NCI-H524 treated with DMSO at 0.1 percent for 48 hours (cell line): ENCODE measurements at regions not wholly inside any gene's neighbourhood (a gene's known extent, or its start where the extent isn't known, plus 50 kb on each side); places are given as distances from the start of the nearest gene placed in this dataset.
"Not testable (repeated sequence)": the region's sequence is repeated elsewhere in the genome, so short reads cannot be mapped to it uniquely, and the experiment has no call there.

Experiments
- DNase-seq: peaks from one replicate; lab custom pipeline; 2025; lab: John Stamatoyannopoulos, UW

DNA sequence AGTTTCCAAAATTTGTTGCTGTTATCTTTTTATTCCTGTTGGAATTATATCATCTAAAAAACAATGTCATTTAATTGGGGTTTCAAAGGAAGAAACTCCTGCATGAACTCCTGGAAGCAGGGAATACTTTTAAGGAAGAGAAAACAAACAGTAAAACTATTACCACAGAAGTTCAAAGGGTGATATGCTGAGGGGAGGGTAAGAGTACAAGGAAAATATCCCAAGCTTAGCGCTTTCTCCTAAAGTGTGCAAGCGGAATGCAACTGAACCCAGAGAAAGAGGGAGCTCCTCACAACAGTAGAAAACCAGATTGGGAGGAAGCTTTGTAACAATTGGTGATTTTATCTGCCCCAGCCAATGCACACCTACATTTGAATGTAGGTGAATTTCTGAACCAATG lies 175.1 kb downstream of the NUFIP1 start:
- DNase-seq: no peak

GRCh38 chr13:44812818-44813217 lies 176.5 kb downstream of the NUFIP1 start:
- DNase-seq: no peak

GRCh38 chr13:44810061-44810840 lies 179.0 kb downstream of the NUFIP1 start:
- DNase-seq: no peak

GRCh38 chr13:44809190-44809589 lies 180.1 kb downstream of the NUFIP1 start:
- no peak for DNase-seq

DNA sequence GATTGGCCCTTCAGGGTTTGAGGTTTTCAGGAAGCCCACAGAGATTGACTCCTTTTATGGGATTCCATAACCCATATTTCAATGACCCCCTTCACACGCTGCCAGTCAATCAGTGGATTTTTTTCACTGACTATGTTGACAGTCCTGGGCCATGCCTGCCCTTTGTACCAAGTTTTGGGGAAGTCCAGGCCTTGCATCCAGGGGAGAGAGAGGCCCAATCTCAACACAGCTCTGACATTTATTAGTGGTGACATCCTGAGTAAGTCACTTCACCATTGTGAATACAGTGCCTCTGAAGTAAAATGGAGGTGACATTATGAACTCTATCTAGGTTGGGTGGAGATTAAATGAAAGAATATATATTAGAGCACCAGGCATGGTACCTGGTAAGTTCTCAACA lies 181.1 kb downstream of the NUFIP1 start:
- DNase-seq: no peak

- no peak for DNase-seq
These were observed 181.7 kb downstream of the NUFIP1 start for GRCh38 chr13:44807449-44808034.

- no peak for DNase-seq
These were observed 182.4 kb downstream of the NUFIP1 start for GRCh38 chr13:44806826-44807225.

GRCh38 chr13:44805585-44805984 lies 183.7 kb downstream of the NUFIP1 start:
- DNase-seq: no peak

DNA sequence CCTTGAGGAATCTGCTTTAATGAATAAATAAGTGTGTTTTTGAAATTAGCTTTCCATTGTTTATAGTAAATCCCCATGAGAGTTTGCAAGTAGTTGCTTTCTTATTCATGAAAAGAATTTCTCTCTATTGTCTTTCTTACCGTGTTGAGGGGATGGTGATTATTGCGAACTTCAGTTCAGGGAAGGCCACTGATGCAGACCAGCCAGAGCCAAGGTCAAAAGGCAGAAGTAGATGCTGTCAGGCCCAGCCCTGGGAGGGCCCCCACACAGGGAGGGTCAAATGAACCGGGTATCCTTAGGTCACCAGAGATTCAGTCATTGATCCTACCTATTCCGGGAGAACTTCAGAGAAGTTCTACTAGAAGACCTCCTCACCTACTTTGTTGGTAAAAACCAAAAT lies 185.9 kb downstream of the NUFIP1 start:
- DNase-seq: no peak

DNA sequence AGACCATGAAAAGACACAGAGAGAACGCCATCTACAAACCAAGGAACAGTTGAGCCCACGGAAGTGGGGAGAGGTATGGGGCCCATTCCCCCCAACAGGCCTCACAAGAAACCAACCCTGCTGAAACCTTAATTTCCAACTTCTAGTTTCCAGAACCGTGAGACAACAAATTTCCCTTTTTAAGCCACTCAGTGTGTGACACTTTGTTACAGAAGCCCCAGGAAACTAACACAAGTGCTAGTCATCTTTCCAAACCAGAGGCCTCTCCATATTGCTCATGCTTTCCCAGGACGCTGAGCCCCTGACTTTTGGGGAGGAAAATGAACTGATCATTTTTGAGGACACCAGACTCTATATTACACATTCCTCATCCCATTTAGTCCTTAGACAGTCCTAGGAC lies 186.8 kb downstream of the NUFIP1 start:
- DNase-seq: no peak

DNA sequence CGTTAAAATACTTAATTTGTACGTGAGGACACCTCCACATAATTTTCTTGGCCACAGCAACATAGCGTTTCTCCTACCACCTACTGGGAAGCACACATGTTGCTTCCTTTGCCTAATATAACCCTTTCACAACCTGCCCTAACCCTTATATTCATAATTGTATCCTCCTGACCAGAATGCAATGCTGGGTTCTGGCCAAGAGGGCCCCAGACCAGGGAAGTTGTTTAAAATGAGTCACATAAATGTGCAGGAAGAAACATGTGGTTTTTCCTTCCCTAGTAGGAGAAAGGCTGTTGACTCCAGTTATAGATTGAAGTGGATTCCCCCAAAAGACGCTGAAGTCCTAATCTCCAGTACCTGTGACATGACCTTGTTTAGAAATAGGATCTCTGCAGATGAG lies 187.3 kb downstream of the NUFIP1 start:
- DNase-seq: no peak

DNA sequence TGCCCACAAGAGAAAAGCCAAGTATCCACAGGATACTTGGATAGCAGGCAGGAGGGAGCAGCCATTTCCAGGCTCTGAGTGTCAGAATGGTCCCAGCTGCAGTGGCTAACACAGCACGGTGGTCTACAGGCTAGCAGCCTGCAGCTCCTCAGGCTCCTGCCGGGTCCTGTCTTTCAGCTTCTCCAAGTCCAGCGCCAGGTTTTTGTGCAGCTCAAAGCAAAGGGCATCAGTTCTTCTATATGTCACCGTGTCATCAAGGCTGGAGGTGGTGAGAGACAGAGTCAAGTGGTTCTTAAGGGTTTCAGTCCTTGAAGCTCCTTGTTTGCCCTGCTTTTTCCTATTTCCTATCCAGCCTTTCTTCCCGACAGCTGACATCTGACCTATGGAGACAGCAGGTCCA lies 188.6 kb downstream of the NUFIP1 start:
- no peak for DNase-seq

DNA sequence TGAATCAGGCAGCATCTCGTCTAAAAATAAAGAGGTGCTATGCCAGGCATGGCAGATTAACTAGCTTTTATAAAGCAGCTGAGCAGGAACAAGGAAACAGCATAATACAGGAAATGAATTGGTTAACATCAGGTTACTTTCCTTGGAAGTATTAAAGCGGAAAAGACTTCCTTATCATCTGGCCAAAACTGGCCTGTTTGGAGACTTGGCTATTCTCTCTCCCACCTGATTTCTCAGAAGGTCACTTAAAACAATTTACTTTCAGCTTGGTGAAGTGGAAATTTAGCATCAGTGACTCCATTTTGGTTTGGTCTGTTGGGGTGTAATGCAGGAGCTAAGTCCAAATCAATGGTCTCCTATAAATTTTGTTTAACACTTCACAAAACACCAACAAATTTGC lies 191.6 kb downstream of the NUFIP1 start:
- no peak for DNase-seq

- no peak for DNase-seq
These were observed 192.4 kb downstream of the NUFIP1 start for GRCh38 chr13:44796597-44797490.

DNA sequence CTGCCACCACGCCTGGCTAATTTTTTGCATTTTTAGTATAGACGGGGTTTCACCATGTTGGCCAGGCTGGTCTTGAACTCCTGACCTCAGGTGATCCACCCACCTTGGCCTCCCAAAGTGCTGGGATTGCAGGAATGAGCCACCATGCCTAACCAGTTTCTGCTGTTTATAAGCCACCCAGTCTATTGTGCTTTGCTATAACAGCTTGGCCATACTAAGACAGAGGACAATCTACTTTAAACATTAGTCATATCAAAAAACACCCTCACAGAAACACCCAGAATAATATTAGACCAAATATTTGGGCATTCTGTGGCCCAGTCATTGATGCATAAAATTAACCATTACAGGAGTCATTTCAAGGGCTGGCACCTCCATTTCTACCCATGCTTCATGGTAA lies 193.2 kb downstream of the NUFIP1 start:
- DNase-seq: not testable (repeated sequence)

DNA sequence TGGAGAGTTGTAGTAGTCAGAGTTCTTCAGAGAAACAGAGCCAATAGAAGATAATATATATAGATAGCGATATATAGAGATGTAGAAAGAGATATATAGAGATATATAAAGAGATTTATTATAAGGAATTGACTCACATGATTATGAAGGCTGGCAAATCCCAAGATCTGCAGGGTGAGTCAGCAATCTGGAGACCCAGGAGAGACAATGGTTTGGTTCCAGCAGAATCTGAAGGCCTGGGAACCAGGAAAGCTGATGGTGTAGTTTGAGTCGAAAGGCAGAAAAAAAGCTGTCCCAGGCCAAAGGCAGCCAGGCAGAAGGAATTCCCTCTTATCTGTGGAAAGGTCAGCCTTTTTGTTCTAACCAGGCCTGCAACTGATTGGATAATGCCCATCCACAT lies 194.1 kb downstream of the NUFIP1 start:
- DNase-seq: no peak

DNA sequence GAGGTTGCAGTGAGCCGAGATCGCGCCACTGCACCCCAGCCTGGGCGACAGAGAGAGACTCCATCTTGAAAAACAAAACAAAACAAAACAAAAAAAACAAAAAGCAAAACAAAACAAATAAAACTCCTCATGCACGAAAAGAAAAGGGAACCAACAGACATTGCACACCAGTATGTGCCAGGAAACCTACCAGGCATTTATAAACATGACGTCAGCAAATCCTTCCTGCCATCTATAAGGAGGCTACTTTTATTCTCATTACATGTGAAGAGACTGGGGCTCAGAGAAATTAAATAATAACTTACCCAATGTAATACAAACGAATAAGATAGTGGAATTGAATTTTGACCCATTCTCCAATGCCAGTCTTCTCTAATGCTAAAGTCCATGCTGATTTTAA lies 197.2 kb downstream of the NUFIP1 start:
- DNase-seq: no peak

DNA sequence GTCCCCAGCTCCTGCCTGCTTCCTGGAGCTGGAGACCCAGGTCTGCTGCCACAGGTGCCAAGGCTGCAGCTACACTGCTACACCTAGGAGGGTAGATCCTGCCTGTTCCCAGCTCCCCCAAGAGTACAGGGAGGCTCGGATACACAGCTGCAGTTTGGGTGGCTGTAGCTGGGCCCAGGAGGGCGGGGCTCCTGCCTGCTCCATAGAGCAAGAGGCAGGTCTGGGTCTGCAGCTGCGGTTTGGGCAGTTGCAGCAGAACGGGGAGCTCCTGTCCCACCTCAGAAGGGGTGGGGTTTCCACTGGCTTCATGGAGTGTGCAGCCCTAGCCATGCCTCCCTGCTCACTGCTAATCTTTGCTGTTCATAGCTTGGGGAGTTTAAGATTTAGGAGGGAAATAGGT lies 199.0 kb downstream of the NUFIP1 start:
- DNase-seq: no peak

- DNase-seq: no peak
These were observed 201.7 kb downstream of the NUFIP1 start for GRCh38 chr13:44787617-44788016.

DNA sequence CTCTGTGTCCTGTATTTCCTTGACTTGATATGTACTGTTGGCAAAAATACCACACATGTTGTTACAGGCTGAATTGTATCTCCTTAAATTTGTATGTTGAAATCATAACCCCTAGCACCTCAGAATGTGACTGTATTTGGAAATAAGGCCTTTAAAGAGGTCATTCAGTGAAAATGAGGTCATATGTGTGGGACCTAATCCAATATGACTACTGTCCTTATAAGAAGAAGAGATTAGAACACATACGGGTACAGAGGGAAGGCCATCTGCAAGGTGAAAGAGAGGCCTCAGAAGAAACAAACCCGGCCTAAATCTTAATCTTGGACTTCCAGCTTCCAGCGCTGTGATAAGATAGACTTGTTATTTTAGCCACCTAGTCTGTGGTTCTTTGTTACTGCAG lies 202.5 kb downstream of the NUFIP1 start:
- no peak for DNase-seq

DNA sequence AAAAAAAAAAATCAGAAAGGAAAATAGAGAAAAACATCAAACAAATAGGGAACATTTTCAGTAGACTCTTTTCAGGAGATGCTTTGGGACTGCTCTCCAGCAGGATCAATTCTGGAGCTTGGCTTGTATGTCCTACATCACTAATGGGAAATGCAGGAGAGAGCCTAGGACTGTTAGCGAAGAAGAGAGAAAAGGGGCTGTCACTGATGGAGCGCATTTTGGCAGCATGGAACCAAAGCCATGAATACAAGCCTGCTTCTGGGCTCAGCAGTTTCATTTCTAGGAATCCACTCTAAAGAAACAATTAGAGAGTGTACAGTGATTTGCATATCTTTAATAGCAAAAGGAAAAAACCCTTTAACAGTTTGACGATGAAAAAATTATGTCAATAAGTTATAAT lies 203.9 kb downstream of the NUFIP1 start:
- DNase-seq: no peak

GRCh38 chr13:44784708-44785080 lies 204.6 kb downstream of the NUFIP1 start:
- DNase-seq: no peak
